ENCODE measurements at regions not wholly inside any gene's neighbourhood (a gene's known extent, or its start where the extent isn't known, plus 50 kb on each side); places are given as distances from the start of the nearest gene placed in this dataset.
A peak's percentile ranks its signal among the peaks of the same experiment; 100 is the strongest.

DNA sequence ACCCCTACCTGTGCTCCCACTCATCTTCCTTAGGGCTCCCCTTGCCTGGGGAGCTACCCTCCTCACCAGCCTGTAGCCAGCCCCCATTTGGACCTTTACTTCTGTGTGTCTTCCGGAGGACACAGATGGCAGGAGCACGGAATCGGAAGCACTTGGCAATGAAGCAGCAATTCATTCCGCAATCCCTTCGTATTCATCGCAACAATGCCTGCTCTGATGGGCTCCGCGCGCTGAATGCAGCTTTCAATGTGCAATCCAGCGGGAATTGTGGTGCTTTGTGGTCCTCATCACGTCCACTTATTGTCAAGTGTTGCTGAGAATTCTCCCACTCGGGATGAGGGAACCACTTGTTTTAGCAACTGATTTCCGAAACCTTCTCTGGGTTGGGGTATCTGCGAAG lies 336.0 kb downstream of the DHX35 start:
- no peak for DNase-seq (ENCODE audit: low read depth)

DNA sequence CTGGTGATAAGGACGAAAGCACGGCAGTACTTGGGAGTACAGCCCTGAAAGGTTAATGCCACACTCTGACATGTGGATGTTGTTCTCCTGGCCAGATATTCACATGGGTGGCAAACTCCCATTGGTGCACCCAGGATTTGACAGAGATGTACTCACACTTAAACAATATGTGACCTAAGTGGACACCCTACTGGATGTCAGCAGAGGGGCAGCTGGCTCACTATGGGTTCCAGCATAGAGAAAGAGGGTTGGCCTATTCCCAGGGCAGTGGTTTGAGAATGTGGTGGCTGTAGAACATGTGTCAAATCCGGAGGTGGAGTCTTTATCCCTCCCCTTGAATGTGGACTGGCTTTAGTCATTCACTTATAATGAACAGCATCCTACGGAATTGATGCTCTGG lies 333.2 kb downstream of the DHX35 start:
- DNase-seq (ENCODE audit: low read depth), result no peak

DNA sequence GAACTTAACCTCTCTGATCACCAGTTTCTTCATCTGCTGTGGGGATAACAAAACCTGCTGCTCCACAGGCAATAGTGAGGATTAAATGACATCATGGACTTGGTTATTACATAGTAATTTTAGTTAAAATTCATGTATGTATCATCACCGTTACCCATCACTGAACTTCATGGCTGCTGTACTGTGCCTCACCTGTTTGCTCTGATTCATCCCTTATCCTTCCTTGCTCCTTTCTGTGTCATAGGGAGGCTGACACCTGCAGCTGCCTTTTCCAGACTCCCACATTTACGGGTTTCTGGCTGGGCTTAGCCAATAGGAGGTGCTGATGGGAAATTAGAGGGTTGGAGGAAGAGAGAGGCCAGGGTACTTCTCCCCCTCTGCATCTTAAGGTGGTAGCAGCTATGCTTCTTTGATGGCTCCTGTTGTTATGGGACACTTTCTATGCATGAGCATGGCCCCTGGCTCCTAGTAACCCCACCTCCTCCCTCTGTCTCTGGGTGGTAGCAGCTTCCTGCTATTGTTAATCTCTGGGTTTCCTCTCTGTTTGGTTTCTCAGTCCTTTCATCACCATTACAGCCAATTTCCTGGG lies 332.1 kb downstream of the DHX35 start:
- DNase-seq (ENCODE audit: low read depth), result no peak

DNA sequence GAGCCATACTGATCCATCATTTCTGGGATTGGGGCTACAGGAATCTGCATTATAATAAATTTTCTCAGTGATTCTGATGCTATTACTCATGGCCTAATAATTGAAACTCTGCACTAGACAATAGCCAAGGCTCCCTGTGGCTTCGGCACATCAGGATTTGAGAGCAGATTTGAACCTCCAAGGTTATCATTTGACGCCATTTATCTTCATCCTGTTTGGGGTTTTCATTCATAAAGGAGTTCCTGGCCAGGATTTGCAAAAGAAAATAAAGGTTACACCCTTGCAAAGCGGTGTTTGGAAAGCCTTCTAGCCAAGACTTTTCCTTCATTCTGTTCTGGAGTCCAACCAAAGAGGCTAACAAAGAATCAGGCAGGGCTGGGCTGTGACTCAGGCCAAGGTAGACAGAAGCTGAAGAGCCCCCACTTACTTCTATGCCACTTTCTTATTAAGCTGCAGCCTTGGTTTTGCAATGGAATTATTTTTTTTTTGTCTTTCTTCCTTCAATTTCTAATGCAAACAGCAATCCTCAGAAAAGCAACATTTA lies 330.1 kb downstream of the DHX35 start:
- no peak for DNase-seq (ENCODE audit: low read depth)

DNA sequence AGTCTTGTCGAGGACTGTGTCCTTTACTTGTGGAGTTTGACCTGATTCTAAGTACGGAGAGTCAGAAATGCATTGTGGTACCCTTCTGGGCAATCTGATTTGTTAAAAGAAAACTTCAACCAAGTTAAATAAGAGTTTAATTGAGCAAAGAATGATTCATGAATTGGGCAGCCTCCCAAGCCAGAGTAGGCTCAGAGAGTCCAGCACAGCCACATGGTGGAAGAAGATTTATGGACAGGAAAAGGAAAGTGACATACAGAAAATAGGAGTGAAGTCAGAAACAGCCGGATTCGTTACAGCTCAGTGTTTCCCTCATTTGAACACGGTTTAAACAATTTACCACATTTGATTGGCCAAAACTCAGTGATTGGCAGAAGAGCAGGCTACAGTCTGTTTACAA lies 329.2 kb downstream of the DHX35 start:
- DNase-seq (ENCODE audit: low read depth), result peak; percentile 4

DNA sequence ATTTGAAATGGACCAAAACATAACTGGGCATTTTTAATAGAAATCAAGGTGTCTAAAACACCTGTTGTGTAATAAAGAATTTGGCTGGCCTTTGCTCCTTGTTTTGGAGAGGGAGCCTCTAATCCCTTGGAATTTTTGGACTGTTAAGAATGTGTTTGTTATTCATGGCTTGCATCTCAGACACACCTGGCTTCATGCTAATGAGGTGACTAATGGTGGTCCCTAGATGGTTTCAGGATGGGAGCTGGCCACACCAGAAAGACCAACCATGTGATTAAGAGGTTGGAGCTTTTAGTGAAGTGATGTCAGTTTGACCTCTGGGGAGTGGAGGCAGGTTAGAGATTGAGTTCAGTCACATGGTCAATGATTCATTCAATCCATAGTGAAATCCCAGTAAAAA lies 328.4 kb downstream of the DHX35 start:
- no peak for DNase-seq (ENCODE audit: low read depth)

DNA sequence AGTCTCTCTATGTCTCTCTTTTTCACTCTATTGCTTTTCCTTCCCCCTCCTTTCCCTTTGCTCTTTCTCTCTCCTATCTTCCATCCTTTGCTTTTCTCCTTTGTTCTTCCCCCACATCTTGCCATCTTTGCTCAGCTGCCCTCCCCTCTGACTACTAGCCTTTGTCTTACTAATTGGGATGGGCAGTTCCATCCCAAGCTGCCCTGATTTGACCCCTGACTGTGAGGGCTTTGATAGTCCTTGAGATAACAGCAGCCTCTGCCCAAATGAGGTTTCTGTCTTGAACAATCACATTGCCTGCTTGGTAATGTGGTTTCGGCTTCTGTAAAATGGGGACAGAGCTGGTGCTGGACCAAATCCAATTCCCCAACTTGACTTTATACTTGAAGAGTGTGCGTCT lies 327.7 kb downstream of the DHX35 start:
- DNase-seq (ENCODE audit: low read depth), result no peak

DNA sequence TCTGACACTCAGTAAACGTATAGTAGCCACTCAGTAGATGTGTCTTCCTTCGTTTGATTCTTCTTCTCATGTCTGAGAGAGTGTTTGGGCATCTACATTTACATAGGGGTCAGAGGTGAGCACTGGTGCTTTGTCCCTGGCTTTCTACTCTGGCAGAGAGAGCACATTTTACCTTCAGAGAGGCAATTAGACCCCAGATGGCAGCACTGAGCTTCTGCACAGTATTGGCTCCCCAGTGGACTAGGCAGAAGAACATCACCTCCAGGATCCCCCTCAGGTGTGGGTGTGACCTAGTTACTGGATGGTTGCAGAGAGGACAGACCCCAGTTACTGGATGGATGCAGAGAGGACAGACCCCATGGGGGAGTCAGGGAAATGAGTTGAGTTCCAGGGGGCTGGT lies 327.2 kb downstream of the DHX35 start:
- DNase-seq (ENCODE audit: low read depth), result no peak

DNA sequence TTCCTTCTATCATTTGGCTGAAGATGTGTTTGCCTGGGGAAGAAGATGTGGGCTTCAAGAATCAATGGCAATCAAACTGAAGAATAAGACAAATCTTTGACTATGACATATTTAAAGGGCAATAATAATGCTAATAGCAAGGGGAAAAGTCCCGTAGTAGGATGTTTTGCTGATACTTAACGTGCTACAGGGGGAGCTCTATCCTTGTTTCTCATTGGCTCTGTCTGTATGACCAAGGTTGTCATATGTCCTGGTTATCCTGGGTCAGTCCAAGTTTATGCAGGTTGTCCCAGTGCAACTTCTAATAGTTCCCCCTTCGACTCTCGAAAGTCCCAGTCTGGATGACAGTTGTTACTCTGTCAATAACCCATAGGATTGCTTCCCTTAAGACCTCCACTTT lies 321.3 kb downstream of the DHX35 start:
- no peak for DNase-seq (ENCODE audit: low read depth)

DNA sequence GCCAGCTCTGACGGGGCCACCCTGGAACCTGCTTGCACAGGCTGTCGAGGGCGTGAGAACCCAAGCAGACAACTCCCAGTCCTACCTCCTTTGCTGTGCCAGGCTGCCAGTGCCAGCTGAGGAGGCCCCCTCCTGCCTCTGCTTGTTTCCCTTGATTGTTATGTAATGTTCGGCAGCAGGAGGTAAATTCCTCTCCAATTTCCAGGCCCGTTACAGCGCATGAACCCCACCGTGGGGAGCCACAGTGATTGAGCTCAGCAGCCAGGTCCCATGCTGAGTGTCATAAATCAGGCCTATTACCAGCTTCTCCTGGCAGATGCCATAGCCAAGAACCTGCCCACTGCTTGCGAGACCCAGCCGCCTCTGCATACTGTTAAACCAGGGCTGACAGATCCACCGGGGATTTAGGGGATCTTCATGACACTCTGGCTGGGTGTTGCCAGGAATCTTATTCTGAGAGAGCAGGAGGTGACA lies 320.5 kb downstream of the DHX35 start:
- DNase-seq (ENCODE audit: low read depth), result no peak

DNA sequence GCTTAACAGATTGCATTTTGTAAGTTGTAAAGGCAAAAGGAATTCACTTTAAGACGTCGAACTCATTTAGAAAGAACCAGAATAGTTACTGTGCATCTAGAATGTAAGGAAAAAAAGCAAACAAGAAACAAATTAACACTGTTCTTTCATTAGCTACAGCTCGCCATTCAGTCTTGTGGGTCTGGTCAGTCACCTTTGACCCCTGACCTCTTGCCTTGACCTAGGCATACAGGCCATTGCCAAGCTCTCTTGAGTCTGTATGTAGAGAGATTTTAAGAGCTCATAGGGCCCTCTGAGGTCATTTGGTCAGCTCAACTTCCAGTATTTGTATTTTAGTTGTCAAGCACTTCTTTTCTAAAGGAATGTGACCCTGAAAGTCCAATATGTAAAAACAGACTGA lies 318.7 kb downstream of the DHX35 start:
- DNase-seq (ENCODE audit: low read depth), result no peak

DNA sequence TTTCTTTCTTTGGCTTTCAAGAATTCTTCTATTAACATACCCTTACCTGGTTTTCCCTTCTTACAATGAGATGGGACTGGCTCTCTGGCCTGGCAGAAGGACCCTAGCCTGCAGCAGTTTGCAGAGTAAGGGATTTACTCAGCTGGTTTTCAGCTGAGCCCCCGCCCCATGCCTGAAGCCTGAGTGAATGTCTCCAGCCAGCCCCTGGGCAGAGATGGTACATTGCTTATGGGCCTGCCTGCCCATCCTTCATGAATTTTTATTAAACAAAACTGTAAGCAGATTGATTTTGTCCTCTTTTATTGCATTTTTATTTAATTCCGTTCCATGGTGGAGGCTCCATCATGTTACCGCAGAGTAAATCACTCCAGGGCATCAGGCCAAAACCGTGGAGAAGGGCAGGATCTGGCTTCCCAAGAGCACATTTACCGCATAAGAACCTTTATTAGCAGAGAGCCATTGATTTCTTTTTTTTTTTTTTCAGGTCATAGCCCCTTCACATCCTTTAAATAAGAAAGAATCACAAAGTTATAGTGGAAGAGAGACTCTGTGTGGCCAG lies 316.2 kb downstream of the DHX35 start:
- DNase-seq (ENCODE audit: low read depth), result no peak

DNA sequence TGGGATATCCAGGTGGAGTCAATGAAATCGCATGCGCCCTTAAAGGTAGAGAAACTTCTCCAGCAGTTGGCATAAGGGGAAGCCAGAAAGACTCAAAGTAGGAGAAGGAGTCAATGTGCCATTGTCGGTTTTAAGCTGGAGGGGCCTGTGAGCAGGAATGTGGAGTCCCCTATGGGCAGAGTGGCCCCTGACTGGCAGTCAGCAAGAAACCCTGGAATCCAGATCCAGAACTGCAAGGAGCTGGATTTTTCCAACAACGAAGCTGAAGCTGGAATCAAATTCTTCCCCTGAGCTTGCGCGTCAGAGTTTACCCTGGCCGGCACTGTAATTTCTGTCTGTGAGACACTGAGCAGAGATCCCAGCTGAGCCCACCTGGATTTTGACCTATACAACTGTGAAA lies 315.0 kb downstream of the DHX35 start:
- no peak for DNase-seq (ENCODE audit: low read depth)

DNA sequence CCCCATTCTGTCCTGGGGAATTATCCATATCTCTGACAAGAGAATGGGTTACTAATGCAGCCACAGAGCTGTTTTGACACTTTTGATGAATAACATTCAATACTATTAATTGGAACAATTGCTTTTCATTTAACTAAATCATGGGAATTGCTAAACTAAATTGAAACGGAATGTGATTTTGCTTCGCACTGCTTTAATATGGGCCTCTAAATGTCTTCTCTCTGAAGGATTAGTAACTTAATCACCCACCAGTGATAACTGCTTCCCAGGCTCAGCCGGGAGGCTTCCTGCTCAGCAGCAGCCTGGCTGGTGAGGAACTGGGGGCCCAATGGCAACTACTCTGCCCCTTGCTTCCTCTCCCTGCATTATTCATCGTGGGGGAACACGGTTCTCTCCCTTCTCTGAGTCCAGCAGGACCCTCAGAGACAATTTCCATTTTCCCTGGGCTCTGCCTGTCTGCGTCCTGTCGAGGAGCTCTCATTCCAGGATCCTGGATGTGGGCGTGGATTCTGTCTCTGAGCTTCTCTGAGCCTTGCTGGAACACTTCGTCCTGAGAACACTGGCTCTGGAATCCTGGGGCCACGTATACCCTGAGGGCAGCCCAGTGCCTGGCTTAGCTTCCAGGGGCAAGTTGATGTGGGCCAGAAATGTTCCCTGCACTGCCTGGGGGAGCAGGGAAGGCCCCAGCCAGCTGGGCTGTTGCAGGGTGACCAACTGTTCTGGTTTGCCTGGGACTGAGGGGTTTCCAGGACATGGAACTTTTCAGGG lies 308.9 kb downstream of the DHX35 start:
- DNase-seq (ENCODE audit: low read depth), result no peak

DNA sequence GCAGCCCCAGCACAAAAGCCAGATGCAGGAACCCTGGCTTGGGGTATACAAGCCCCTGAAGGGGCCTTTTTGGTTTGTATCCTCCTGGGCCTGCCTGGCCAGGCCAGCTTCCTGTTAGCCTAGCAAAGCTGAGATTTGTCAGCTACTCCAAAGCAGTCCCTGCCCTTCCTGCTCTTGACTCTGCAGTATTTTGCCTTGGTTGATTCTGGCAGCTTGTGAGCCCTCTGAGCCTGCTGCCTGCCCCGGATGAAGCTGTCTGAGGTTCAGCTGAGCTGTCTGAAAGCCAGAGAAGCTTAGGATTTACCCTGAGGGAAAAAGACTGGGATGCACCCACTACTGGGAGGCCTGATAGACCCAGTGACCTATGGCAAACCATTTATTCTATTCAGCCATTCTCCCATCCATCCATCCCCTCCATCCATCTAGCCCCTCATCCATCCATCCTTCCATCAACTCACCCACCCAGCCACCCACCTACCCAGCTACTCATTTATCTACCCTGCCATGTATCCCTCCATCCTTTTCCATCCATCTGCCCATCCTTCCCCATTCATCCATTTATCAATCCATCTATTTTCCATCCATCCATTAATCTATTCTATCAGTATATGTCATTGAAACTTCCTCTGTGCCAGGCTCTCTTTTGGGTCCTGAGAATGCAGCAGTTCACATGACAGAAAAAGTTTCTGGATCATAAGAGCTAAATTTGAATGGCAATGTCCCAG lies 307.5 kb downstream of the DHX35 start:
- no peak for DNase-seq (ENCODE audit: low read depth)

DNA sequence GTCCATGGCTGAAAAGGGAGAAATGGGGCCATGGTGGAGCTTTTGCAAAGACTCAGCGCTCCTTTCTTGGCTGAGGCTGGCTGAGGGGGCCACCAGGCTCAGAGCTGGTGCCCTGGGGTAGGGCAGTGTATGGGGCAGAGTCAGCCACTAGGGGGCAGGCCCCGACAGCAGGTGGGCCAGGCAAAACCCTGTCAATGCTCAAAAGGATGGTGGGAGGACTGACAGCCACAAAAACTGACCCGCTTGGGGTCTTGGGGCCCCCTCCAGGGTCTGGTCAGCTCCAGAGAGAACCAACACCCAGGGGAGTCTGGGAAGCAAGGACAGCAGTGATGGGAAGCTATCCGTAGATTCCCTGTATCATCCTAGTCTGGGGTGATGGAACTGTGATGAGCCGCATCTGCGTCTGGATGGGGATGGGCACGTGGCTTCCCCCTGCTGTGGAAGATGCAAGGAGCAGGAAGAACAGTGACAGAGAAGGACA lies 306.9 kb downstream of the DHX35 start:
- DNase-seq (ENCODE audit: low read depth), result no peak

DNA sequence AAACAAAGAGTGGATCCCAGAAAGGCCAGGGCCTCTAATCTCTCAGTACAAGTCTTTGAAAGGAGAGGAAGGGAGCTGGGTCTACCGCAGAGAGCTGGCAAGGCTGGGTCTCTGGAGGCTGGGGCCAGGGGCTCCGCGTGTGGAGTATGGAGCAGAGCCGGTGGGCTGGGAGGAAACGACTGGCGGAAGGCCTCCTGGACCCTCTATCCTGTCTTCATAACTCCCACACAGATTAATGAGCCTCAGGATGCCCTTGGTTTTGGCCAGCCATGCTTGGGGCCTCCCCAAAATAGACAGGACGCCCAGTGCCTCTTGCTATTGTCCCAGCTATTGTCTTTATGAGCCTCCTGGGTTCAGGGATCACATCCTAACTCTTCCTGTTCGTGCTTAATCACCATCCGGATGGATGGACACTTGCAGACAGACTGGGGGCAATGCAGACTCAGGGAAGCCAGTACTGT lies 306.4 kb downstream of the DHX35 start:
- DNase-seq (ENCODE audit: low read depth), result no peak

DNA sequence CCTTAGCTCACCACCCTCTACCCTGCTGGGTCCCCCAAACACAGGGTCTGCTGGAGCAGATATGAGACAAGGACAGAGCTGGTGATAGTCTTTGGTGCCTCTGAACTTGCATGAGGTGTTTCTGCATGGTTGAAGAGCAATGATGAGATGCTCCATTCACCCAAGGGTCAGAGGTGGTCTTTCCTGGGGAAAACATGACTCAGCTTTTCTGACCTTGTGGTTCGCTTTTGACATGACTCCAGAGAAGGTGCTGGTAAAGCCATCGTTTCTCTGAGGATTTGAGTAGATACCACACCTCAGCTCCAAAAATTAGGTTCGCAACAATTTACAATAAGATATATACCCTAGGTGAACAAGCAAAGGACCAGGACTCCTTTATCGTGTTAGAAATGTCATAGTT lies 304.8 kb downstream of the DHX35 start:
- no peak for DNase-seq (ENCODE audit: low read depth)

DNA sequence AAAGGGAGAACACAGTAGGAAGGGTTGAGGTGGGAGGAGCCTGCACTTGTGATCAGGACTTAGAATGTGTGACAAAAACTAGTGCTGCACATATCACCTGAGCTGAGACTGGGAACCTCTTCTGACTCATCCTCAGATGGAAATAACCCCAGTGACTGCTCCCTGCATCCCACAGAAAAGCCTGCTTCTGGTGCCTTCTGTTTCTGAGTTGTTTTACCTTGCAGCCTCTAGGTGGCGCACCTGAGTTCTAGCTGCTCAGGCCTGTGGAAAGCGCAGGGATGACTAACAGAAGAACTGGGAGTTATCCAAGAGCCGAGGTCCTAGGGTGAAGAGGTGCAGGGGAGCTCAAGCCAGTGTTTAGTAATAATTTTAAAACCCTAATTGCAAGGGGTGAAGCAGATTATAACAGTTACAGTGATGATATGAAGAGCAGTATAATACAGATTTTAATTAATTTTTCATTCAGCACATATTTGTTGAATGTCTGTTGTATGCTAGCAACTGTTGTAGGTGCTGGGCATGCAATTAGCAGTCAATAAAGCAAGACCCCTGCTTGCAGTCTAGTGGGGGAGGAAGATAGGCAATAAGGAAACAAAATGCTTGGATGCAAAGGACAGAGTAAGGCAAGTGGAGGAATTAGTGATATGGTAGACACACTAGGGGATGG lies 302.5 kb downstream of the DHX35 start:
- peak; percentile 57 for DNase-seq (ENCODE audit: low read depth)

DNA sequence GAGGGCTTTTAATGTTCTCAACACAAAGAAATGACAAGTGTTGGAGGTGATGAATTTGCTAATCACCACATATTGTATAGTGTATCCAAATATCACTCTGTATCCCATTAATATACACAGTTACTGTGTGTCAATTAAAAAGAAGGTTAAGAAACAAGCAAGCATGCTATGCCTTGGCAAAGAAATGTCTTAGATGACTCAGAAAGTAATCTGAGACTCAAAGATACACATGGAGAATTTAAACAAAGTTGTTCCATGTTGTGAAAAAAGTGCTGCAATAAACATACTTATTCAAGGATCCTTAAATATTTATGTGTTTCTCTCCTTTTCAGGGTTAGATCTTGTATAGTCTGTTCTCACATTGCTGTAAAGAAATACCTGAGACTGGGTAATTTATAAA lies 300.9 kb downstream of the DHX35 start:
- no peak for DNase-seq (ENCODE audit: low read depth)

DNA sequence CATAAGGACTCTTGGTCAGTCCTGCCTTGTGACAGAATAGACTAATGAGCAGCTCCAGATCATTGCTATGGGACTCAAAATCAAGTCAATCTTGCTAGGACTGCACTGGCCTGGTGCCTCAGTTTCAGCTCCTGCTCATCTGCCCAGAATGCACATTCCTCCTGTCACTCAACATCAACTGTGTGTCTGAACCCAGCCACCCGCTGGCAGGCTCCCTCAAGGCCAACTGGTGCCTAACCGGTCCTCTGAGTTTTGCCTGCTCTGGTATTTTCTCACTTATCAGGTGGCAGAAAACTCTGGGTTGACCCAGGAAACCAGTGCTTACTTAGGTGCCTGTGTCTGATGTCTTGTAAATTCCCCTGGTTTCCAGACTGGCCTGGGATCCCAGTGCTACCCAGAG lies 297.7 kb downstream of the DHX35 start:
- DNase-seq (ENCODE audit: low read depth), result no peak

All from GM04504 (cell line).